PFSK-1 (cell line): ENCODE measurements at regions not wholly inside any gene's neighbourhood (a gene's known extent, or its start where the extent isn't known, plus 50 kb on each side); places are given as distances from the start of the nearest gene placed in this dataset.

Experiments
- FOXP2 ChIP-seq: optimal IDR thresholded peaks from 2 replicates; pipeline ENCODE3; 2011; ENCODE audit warnings: borderline replicate concordance, control low read depth, inconsistent platforms; ENCODE audit not compliant: insufficient read depth; ENCODE audit errors: extremely low read length, extremely low read depth
- POLR2AphosphoS5 ChIP-seq: IDR thresholded peaks from 2 replicates; pipeline ENCODE4 v1.6.1; 2012; ENCODE audit warnings: low read depth, mild to moderate bottlenecking, control low read depth, low read length, moderate library complexity
- SIN3A ChIP-seq: IDR thresholded peaks from 2 replicates; pipeline ENCODE4 v1.6.1; 2012; ENCODE audit warnings: mild to moderate bottlenecking, low read length, moderate library complexity, borderline replicate concordance; ENCODE audit not compliant: insufficient read depth
- TAF1 ChIP-seq: IDR thresholded peaks from 2 replicates; pipeline ENCODE4 v1.6.1; 2012; ENCODE audit warnings: low read length, control low read depth, borderline replicate concordance; ENCODE audit not compliant: insufficient read depth
- TF ChIP-seq, protein P1 (sequence below), 2 experiments: IDR thresholded peaks; 2 replicates each; pipeline versions ENCODE4 v1.6.1 to v1.8.0; 2011 to 2012; ENCODE audit warnings: low read depth in 2 of 2, low read length in 2 of 2, control low read depth in 1 of 2, inconsistent platforms in 1 of 2, mild to moderate bottlenecking in 1 of 2, moderate library complexity in 1 of 2; ENCODE audit not compliant: insufficient read depth in 1 of 2

DNA sequence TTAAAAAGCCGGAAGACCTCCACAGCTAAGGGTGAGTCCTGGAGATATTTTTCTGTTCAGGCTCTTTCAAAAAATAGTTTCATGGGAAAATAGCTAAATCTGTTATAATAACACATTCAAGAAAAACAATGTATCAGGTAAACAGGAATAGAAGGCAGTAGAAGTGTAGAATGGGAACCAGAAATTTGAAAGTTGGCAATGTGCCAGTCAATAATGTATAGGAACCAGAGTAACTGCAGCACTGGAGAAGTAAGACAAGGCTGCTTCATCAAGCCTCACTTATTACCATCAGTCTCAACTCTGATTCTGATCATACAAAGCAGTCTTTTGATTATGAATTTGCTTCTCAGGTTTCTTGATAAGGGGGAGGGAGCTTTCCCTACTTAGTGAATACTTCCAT is 81.4 kb upstream of the VRK2 start:
- TF ChIP-seq POLR2AphosphoS5 (no peak), SIN3A (no peak), TAF1 (no peak), FOXP2 (no peak)
- TF ChIP-seq, protein P1, sequence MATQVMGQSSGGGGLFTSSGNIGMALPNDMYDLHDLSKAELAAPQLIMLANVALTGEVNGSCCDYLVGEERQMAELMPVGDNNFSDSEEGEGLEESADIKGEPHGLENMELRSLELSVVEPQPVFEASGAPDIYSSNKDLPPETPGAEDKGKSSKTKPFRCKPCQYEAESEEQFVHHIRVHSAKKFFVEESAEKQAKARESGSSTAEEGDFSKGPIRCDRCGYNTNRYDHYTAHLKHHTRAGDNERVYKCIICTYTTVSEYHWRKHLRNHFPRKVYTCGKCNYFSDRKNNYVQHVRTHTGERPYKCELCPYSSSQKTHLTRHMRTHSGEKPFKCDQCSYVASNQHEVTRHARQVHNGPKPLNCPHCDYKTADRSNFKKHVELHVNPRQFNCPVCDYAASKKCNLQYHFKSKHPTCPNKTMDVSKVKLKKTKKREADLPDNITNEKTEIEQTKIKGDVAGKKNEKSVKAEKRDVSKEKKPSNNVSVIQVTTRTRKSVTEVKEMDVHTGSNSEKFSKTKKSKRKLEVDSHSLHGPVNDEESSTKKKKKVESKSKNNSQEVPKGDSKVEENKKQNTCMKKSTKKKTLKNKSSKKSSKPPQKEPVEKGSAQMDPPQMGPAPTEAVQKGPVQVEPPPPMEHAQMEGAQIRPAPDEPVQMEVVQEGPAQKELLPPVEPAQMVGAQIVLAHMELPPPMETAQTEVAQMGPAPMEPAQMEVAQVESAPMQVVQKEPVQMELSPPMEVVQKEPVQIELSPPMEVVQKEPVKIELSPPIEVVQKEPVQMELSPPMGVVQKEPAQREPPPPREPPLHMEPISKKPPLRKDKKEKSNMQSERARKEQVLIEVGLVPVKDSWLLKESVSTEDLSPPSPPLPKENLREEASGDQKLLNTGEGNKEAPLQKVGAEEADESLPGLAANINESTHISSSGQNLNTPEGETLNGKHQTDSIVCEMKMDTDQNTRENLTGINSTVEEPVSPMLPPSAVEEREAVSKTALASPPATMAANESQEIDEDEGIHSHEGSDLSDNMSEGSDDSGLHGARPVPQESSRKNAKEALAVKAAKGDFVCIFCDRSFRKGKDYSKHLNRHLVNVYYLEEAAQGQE (IDR thresholded peaks at IDR 0.05; ENCODE audit: insufficient read depth in 1 of 2, low read depth in 2 of 2, low read length in 2 of 2) = no peak

- TF ChIP-seq POLR2AphosphoS5 (no peak), SIN3A (no peak), FOXP2 (no peak), TAF1 (no peak)
- TF ChIP-seq, protein P1 (IDR thresholded peaks at IDR 0.05; ENCODE audit: insufficient read depth in 1 of 2, low read depth in 2 of 2, low read length in 2 of 2) = no peak
Measured at GRCh38 chr2:57965961-57966360, 80.6 kb upstream of the VRK2 start.

DNA sequence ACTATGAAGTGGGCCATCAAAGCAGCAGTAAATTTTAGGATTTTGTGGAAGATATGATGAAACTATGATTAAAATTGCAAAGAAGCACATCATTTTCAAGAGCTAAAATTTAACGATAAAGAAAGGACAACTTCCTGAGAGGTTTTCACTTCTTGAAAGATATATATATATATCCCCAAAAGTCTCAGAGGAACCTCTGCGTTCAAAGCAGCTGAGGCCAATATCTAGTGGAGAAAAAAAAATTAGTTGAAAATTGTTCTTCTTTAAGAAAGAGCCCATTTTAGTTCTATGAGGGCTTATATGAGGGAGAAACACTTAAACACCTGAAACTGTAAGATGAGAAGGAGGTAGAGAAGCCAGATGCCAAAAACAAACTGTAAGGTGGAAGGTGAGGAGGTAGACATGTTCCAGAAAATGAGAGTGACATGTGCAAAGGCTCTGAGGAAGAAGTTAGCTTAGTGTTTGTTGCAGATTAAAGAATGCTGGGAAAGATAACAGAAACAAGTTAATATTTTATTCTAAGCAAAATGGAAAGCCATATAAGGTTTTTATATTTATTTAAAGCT is 72.9 kb upstream of the VRK2 start:
- TF ChIP-seq POLR2AphosphoS5 (no peak), TAF1 (no peak), SIN3A (no peak), FOXP2 (no peak)
- TF ChIP-seq, protein P1 (IDR thresholded peaks at IDR 0.05; ENCODE audit: insufficient read depth in 1 of 2, low read depth in 2 of 2, low read length in 2 of 2) = no peak

GRCh38 chr2:57979158-57979557 is 67.4 kb upstream of the VRK2 start:
- TF ChIP-seq, protein P1 (IDR thresholded peaks at IDR 0.05; ENCODE audit: insufficient read depth in 1 of 2, low read depth in 2 of 2, low read length in 2 of 2) = no peak
- TF ChIP-seq FOXP2 (no peak), TAF1 (no peak), SIN3A (no peak), POLR2AphosphoS5 (no peak)
